IMR-90 (cell line): ENCODE measurements at regions not wholly inside any gene's neighbourhood (a gene's known extent, or its start where the extent isn't known, plus 50 kb on each side); places are given as distances from the start of the nearest gene placed in this dataset.

Experiments used
- ATAC-seq: fragments of 200-7000 bp; cut with Tn5 transposase; 2 replicates; pipeline ENCODE4 v1.9.1; 2020; ENCODE audit warnings: low read depth, mild to moderate bottlenecking, moderate library complexity
- BruUV-seq: library from RNA; stranded (reverse); fragments of 400-500 nt; replicated peaks from 2 replicates; lab custom pipeline; 2021; lab: Mats Ljungman, UMichigan
- CTCF ChIA-PET: fragments of 300-600 bp; formaldehyde crosslinking; extraction: SDS; loops from one replicate; lab custom pipeline; 2021; ENCODE audit warnings: antibody characterized with exemption; lab: Yijun Ruan, JAX
- POLR2A ChIA-PET: fragments of 300-600 bp; sonication (Branson Sonifier 250); formaldehyde crosslinking; loops from one replicate; lab custom pipeline; 2022; ENCODE audit warnings: antibody characterized with exemption; ENCODE audit not compliant: unreplicated experiment; lab: Charles Lee
- DNase-seq: peaks from one replicate; pipeline ENCODE4 v3.0.0; 2013
- H2AFZ ChIP-seq: replicated peaks from 2 replicates; pipeline ENCODE3; 2013; ENCODE audit warnings: low read length, mild to moderate bottlenecking; ENCODE audit not compliant: poor library complexity
- H2AK5ac ChIP-seq: 2 replicates; pipeline ENCODE4 v1.6.1; 2013; ENCODE audit warnings: low read depth, low read length, inconsistent platforms
- H2AK9ac ChIP-seq: replicated peaks from 2 replicates; pipeline ENCODE3; 2013; ENCODE audit warnings: mild to moderate bottlenecking, low read depth, low read length, moderate library complexity; ENCODE audit not compliant: poor library complexity
- H2BK120ac ChIP-seq: 2 replicates; pipeline ENCODE4 v1.6.1; 2013; ENCODE audit warnings: low read depth, low read length, inconsistent platforms
- H2BK15ac ChIP-seq: 3 replicates; pipeline ENCODE4 v1.6.1; 2013; ENCODE audit warnings: low read depth, low read length, inconsistent platforms
- H2BK20ac ChIP-seq: 2 replicates; pipeline ENCODE4 v1.6.1; 2013; ENCODE audit warnings: low read depth, mild to moderate bottlenecking, inconsistent platforms, low read length, moderate library complexity
- H2BK5ac ChIP-seq: 2 replicates; pipeline ENCODE4 v1.6.1; 2013; ENCODE audit warnings: mild to moderate bottlenecking, low read depth, low read length, inconsistent platforms; ENCODE audit not compliant: poor library complexity, severe bottlenecking
- H3K14ac ChIP-seq: replicated peaks from 2 replicates; pipeline ENCODE4 v1.6.1; 2013; ENCODE audit warnings: low read depth, low read length, inconsistent platforms
- H3K18ac ChIP-seq: 2 replicates; pipeline ENCODE4 v1.6.1; 2013; ENCODE audit warnings: low read depth, low read length, control low read depth
- H3K23ac ChIP-seq: 2 replicates; pipeline ENCODE4 v1.6.1; 2013; ENCODE audit warnings: low read depth, low read length, inconsistent platforms
- H3K27ac ChIP-seq: 2 replicates; pipeline ENCODE4 v1.5.1; 2013; ENCODE audit warnings: mild to moderate bottlenecking, control low read depth, low read length; ENCODE audit not compliant: insufficient read depth
- H3K27me3 ChIP-seq: 2 replicates; pipeline ENCODE4 v1.6.1; 2013; ENCODE audit warnings: low read length; ENCODE audit not compliant: control insufficient read depth, insufficient read depth
- H3K36me3 ChIP-seq: 2 replicates; pipeline ENCODE4 v1.6.1; 2013; ENCODE audit warnings: low read length, mixed read lengths; ENCODE audit not compliant: control insufficient read depth, insufficient read depth
- H3K4ac ChIP-seq: 2 replicates; pipeline ENCODE4 v1.6.1; 2013; ENCODE audit warnings: low read depth, low read length, inconsistent platforms
- H3K4me1 ChIP-seq: 2 replicates; pipeline ENCODE4 v1.6.1; 2013; ENCODE audit warnings: low read length, mixed read lengths; ENCODE audit not compliant: control insufficient read depth, insufficient read depth
- H3K4me2 ChIP-seq: 2 replicates; pipeline ENCODE4 v1.6.1; 2013; ENCODE audit warnings: low read depth, mild to moderate bottlenecking, control low read depth, low read length, moderate library complexity
- H3K4me3 ChIP-seq: 2 replicates; pipeline ENCODE4 v1.5.1; 2013; ENCODE audit warnings: low read depth, mild to moderate bottlenecking, control low read depth, low read length, moderate library complexity; ENCODE audit not compliant: insufficient read depth
- H3K56ac ChIP-seq: 2 replicates; pipeline ENCODE4 v1.6.1; 2013; ENCODE audit warnings: low read length, inconsistent platforms; ENCODE audit not compliant: insufficient read depth; ENCODE audit errors: extremely low read depth
- H3K79me1 ChIP-seq, 2 experiments: 2 replicates each; pipeline ENCODE4 v1.6.1; 2013; ENCODE audit warnings: low read length in 2 of 2, inconsistent platforms in 1 of 2, low read depth in 1 of 2
- H3K9ac ChIP-seq: 2 replicates; pipeline ENCODE4 v1.6.1; 2013; ENCODE audit warnings: low read depth, low read length, control low read depth
- H3K9me1 ChIP-seq: 2 replicates; pipeline ENCODE4 v1.6.1; 2013; ENCODE audit warnings: low read length, inconsistent platforms; ENCODE audit not compliant: insufficient read depth
- H3K9me3 ChIP-seq: 2 replicates; pipeline ENCODE4 v1.6.1; 2013; ENCODE audit warnings: low read length; ENCODE audit not compliant: control insufficient read depth, insufficient read depth
- H4K20me1 ChIP-seq: 2 replicates; pipeline ENCODE4 v1.6.1; 2013; ENCODE audit warnings: low read length, inconsistent platforms; ENCODE audit not compliant: insufficient read depth
- H4K5ac ChIP-seq: 2 replicates; pipeline ENCODE4 v1.6.1; 2013; ENCODE audit warnings: mild to moderate bottlenecking, low read depth, low read length, control low read depth
- H4K8ac ChIP-seq, 2 experiments: 2 replicates each; pipeline ENCODE4 v1.6.1; 2013; ENCODE audit warnings: low read depth in 2 of 2, low read length in 2 of 2, control low read depth in 1 of 2, inconsistent platforms in 1 of 2
- H4K91ac ChIP-seq: 2 replicates; pipeline ENCODE4 v1.6.1; 2013; ENCODE audit warnings: low read depth, low read length, inconsistent platforms; ENCODE audit not compliant: insufficient read depth
- CEBPB ChIP-seq: IDR thresholded peaks from 2 replicates; pipeline ENCODE4 v1.6.1; 2012; ENCODE audit warnings: low read depth, low read length, improper control_type of control experiment
- CHD1 ChIP-seq: IDR thresholded peaks from 2 replicates; pipeline ENCODE4 v1.6.1; 2012; ENCODE audit warnings: low read depth, low read length, improper control_type of control experiment
- CTCF ChIP-seq: conservative IDR thresholded peaks from 2 replicates; pipeline ENCODE4 v1.5.1; 2012; ENCODE audit warnings: mild to moderate bottlenecking, low read depth, low read length, improper control_type of control experiment
- ELK1 ChIP-seq: fragments of 150-350 bp; IDR thresholded peaks from 2 replicates; pipeline ENCODE4 v1.6.1; 2016; ENCODE audit warnings: low read depth, mild to moderate bottlenecking, low read length, moderate library complexity, borderline replicate concordance
- FOS ChIP-seq: fragments of 150-350 bp; IDR thresholded peaks from 2 replicates; pipeline ENCODE4 v1.6.1; 2016; ENCODE audit warnings: low read depth, low read length
- MAFK ChIP-seq: IDR thresholded peaks from 2 replicates; pipeline ENCODE4 v1.6.1; 2012; ENCODE audit warnings: low read depth, low read length, improper control_type of control experiment
- MAZ ChIP-seq: IDR thresholded peaks from 2 replicates; pipeline ENCODE4 v1.6.1; 2012; ENCODE audit warnings: low read depth, mild to moderate bottlenecking, low read length, improper control_type of control experiment, moderate library complexity, borderline replicate concordance
- MXI1 ChIP-seq: IDR thresholded peaks from 2 replicates; pipeline ENCODE4 v1.6.1; 2012; ENCODE audit warnings: low read depth, mild to moderate bottlenecking, low read length, moderate library complexity, borderline replicate concordance
- NFE2L2 ChIP-seq: fragments of 150-350 bp; IDR thresholded peaks from 2 replicates; pipeline ENCODE4 v1.6.1; 2016; ENCODE audit warnings: low read depth, mild to moderate bottlenecking, low read length
- POLR2A ChIP-seq: IDR thresholded peaks from 2 replicates; pipeline ENCODE4 v1.6.1; 2012; ENCODE audit warnings: mild to moderate bottlenecking, low read depth, low read length
- RAD21 ChIP-seq: IDR thresholded peaks from 2 replicates; pipeline ENCODE4 v1.6.1; 2012; ENCODE audit warnings: low read length, improper control_type of control experiment
- RCOR1 ChIP-seq: IDR thresholded peaks from 2 replicates; pipeline ENCODE4 v1.6.1; 2012; ENCODE audit warnings: mild to moderate bottlenecking, low read length, improper control_type of control experiment; ENCODE audit not compliant: insufficient replicate concordance
- RFX5 ChIP-seq: IDR thresholded peaks from 2 replicates; pipeline ENCODE4 v1.8.0; 2012; ENCODE audit warnings: low read depth, mild to moderate bottlenecking, low read length, moderate library complexity
- SMC3 ChIP-seq: fragments of 150-350 bp; IDR thresholded peaks from 2 replicates; pipeline ENCODE4 v1.6.1; 2016; ENCODE audit warnings: low read depth, mild to moderate bottlenecking, antibody characterized with exemption, low read length, moderate library complexity
- USF2 ChIP-seq: fragments of 150-350 bp; IDR thresholded peaks from 2 replicates; pipeline ENCODE4 v1.6.1; 2017; ENCODE audit warnings: mild to moderate bottlenecking, antibody characterized with exemption, low read length, low read depth
- WGBS, 2 experiments: methylation state at CpG; one replicate each; pipeline versions ENCODE4 v1.1.5 to v1.1.7; 2013; ENCODE audit warnings: missing lambda C conversion rate in 2 of 2; ENCODE audit not compliant: insufficient read length in 1 of 2; ENCODE audit errors: extremely low coverage in 2 of 2; 5-methylcytosine and 5-hydroxymethylcytosine counted together
- dilution Hi-C: fragments of 300-500 bp; cut with HindIII; formaldehyde crosslinking; loops from one replicate; pipeline ENCODE4 v1.14.3; 2018; ENCODE audit warnings: low sequenced_read_pairs; ENCODE audit not compliant: unreplicated experiment
- in situ Hi-C: fragments of 300-500 bp; cut with MboI; formaldehyde crosslinking; loops from 3 replicates; pipeline ENCODE4 v1.14.3; 2019; ENCODE audit warnings: low sequenced_read_pairs, inconsistent platforms, mixed read lengths
- intact Hi-C: fragments of 100-400 bp; cut with micrococcal nuclease; formaldehyde crosslinking; loops from 2 replicates; pipeline ENCODE4 v1.10.0; 2022

GRCh38 chr21:20425856-20426255 lies 572.4 kb upstream of the NCAM2 start:
- Histone ChIP-seq H4K91ac (no peak overlapping the region), H3K56ac (no peak overlapping the region), H2BK120ac (no peak overlapping the region), H3K4me1 (no peaks in the 10 kb centered on the region), H2AFZ (no peak overlapping the region), H3K27me3 (no peaks in the 10 kb centered on the region), H2AK5ac (no peak overlapping the region), H3K79me1 (no peaks in the 10 kb centered on the region), H4K5ac (no peak overlapping the region), H3K4ac (no peak overlapping the region), H3K27ac (no peak overlapping the region), H3K9ac (no peak overlapping the region), H3K23ac (no peak overlapping the region), H3K36me3 (no peaks in the 10 kb centered on the region), H3K4me3 (no peak overlapping the region), H3K4me2 (no peak overlapping the region), H3K9me1 (no peaks in the 10 kb centered on the region), H2BK15ac (no peak overlapping the region), H4K20me1 (no peaks in the 10 kb centered on the region), H2BK5ac (no peak overlapping the region), H2BK20ac (no peak overlapping the region), H3K14ac (no peak overlapping the region), H2AK9ac (no peak overlapping the region), H3K9me3 (peaks cover 13% of the 10 kb centered on the region), H3K18ac (no peak overlapping the region), H4K8ac (no peak overlapping the region)
- ChIA-PET POLR2A (no interaction called here), CTCF (no interaction called here)
- intact Hi-C loops: no loop called here
- DNase-seq (no peak), ATAC-seq (no peak)
- in situ Hi-C loops: no loop called here
- WGBS, 2 experiments: no CpG with 5 or more reads among the region's 12 CpGs
- no peak for TF ChIP-seq CEBPB
- TF ChIP-seq MAZ: no peak
- no peak for TF ChIP-seq CTCF
- no peak for TF ChIP-seq ELK1
- TF ChIP-seq RFX5: no peak
- no peak for TF ChIP-seq RAD21
- no peak for TF ChIP-seq MAFK
- TF ChIP-seq SMC3: no peak
- no peak for TF ChIP-seq CHD1
- TF ChIP-seq POLR2A: no peak
- no peak for TF ChIP-seq MXI1
- no peak for TF ChIP-seq FOS
- no peak for TF ChIP-seq RCOR1
- TF ChIP-seq USF2: no peak
- no peak for TF ChIP-seq NFE2L2
- no TSS peak for BruUV-seq
- dilution Hi-C loops: no loop called here
